OCI-LY3 (cell line): ENCODE measurements at regions not wholly inside any gene's neighbourhood (a gene's known extent, or its start where the extent isn't known, plus 50 kb on each side); places are given as distances from the start of the nearest gene placed in this dataset.

Experiments used
- CTCF ChIP-seq: fragments of 200-600, 300-600 bp; sonication (generic); IDR thresholded peaks from 2 replicates; pipeline ENCODE4 v1.5.1; 2014; ENCODE audit warnings: antibody characterized with exemption, low read length, low read depth
- EZH2phosphoT487 ChIP-seq: fragments of 200-600 bp; shearing (Covaris generic); IDR thresholded peaks from 2 replicates; pipeline ENCODE4 v1.6.1; 2018; ENCODE audit warnings: antibody characterized with exemption, mixed run types, low read depth

GRCh38 chr2:226550801-226551200, 248.8 kb downstream of the IRS1 start:
- no peak for TF ChIP-seq CTCF
- no peak for TF ChIP-seq EZH2phosphoT487
